ENCODE measurements at regions not wholly inside any gene's neighbourhood (a gene's known extent, or its start where the extent isn't known, plus 50 kb on each side); places are given as distances from the start of the nearest gene placed in this dataset.

DNA sequence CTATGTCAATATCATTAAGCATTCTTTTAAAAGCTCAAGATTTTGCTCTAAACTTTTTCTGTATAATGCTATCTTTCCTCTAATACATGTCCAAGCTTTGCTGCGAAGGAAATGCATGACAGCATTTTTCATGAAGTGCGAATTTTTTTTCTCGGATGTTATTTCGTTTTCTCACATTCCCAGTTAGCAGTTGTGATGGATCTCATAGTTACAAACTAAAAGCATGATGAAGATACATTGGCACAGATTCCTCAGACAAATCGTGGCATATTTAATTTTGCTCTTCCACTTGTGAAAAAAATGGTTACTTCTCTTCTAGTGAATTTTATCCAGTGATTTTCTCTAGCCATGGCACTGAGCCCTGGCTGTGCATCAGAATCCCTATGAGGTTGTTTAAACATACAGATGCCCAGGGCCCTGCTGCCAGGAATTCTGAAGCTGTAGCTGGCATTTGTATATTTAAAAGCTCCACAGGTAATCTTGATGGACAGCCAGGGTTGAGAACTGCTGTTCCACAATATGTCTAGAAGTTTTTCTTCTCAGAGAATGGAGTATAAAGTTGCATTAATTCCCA, 299.8 kb upstream of the NEBL start:
- DNase-seq, result no peak

DNA sequence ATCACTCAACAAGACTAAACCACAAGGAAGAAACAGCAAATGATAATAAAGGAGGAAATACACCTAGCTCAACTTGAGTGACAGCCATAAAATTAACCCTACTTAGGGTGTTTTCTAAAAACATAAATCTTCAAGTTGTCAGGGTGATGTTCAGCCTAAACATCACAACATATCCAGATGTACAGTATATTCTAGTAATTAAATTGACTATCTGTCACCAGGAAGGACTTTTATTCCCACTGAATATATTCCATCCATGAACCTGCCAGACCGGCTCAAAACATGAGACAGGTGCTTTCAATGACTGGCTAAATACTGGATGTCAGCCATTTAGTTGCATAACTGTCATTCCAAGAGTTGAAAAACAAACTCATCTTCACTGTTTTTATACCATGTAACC, 298.1 kb upstream of the NEBL start:
- DNase-seq, result no peak

GRCh38 chr10:21194510-21194993, 297.4 kb upstream of the NEBL start:
- DNase-seq, result no peak

DNA sequence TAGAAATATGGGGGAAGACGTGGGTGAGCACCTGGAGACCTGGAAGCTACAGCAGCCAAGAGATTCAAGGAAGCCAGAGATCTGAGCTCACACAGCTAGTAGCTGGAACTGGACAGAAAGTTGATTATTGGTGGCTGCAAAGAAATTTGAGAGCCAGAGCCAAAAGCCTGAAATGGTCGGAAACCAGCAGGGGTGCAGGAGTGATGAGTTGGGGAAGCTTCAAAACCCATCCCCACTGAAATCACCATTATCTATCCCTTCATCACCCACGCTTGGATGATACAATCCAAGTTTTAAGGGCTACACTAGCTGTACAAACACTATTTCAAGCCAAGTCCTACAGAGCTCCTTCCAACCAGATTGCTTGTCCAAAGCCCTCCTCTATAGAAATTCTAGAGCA, 296.1 kb upstream of the NEBL start:
- DNase-seq, result no peak

DNA sequence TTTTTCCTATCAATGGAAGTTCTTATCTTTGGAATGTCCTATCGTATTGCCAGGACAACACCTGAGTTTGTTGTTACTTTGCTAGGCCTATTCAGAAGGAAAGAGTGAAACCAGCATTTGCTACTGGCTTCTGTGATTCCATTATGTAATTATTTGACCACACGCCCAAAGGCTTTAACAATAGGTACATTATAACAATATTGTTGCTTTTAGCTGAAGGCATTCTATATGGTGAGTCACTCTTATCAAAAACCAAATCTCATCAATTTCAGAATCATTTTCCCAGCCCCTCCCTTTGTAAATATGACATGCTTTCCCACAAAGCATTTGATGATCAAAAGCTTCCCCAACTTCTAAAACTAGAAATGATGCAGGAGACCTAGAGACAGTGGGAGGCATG, 294.4 kb upstream of the NEBL start:
- no peak for DNase-seq

GRCh38 chr10:21184984-21185383, 287.9 kb upstream of the NEBL start:
- no peak for DNase-seq

DNA sequence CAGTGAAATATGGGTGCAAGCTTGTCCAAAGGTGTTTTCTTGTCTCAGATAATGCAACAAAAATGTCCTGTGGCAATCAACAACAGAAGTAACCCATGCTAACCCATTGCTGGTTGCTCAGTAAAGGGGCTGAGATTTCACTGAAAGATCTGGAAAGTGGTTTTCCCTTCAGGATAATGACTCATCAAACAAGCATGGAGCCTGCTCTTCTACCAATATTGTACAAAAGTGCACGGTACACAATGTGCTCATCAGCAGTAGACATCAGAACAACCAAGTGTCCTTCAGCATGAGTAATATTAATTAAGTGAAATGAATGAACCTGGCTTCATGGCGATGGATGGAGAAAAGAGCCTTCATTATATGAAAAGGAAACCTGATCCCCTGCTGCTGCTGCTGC, 287.1 kb upstream of the NEBL start:
- peak; percentile 53 for DNase-seq

DNA sequence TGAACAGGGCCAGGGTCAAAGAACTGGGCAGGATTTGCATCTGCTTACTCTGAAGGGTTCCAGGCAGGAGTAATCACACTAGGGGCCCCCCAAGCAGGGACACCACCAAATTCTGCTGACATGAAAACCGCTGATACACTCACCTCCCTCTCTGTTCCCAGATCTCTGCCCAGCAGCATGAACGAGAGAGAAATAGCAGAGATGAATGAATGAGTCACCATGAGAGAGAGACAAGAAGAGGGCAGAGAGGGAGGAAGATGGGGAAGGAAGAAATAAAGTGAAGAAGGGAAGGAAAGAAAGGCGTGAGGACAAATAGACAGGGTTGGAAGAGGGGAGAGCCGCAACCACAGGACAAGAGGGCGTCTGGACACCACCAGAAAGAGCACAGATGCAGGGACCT, 285.9 kb upstream of the NEBL start:
- no peak for DNase-seq

DNA sequence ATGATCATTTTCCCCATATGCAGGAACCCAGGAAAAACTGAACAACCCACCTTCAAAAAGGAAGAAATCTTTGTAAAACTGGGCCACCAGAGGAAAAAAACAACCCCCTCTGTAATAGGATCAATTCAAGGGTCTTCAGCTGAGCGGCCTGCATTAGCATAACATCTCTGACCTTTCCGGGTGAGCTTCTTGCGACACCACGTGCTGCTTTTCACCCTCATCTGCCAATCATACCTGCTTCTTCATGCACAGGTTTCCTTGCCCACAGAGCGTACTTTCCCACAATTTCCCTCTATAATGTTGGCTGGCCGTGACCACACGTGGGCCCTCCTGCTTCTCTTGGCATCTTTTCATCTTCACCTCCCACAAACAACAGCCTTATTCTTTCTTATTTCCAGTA, 284.3 kb upstream of the NEBL start:
- no peak for DNase-seq

- DNase-seq, result no peak
Measured at GRCh38 chr10:21180604-21181003, 283.5 kb upstream of the NEBL start.

- DNase-seq, result no peak
Measured at GRCh38 chr10:21176934-21177480, 279.9 kb upstream of the NEBL start.

GRCh38 chr10:21175797-21176196, 278.7 kb upstream of the NEBL start:
- DNase-seq, result no peak

DNA sequence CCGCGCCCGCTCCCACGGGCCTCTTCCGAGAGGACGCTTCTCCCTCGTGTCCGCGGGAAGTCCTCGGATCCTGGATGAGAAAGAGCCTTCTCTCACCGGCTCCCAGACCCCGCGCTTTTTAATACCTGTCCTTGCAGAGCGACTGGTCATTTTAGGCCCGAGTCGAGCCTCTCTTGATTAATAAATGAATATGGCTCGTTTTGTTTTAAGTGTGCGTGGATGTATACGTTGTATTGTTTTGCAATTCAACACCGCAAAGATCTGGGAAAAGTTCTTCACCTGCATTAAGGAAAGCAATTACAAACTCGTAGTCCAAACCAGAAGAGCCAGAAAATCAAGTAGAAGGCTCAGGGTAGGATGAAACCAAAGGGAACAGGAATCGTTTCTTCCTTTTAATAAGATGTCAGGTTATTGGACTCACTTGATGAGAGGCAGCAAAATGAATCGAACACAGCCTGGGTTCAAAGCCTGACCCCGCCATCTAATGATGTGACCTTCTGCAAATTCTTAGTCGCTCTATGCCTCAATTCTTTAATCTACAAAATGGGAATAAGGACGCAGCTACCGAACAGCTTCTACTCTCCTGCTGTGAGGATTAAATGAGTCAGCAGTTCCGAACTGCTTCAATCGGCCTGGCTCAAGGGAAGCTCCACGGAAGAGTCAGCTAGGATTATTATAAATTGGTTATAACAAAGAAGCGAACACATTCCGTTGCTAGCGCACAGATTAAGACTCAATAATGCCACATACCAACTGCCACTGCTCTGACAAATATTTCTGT, 277.8 kb upstream of the NEBL start:
- DNase-seq, result no peak

- DNase-seq, result peak; percentile 29
Measured at GRCh38 chr10:21173802-21174714, 276.9 kb upstream of the NEBL start.

- no peak for DNase-seq
Measured at GRCh38 chr10:21172930-21173801, 276.1 kb upstream of the NEBL start.

DNA sequence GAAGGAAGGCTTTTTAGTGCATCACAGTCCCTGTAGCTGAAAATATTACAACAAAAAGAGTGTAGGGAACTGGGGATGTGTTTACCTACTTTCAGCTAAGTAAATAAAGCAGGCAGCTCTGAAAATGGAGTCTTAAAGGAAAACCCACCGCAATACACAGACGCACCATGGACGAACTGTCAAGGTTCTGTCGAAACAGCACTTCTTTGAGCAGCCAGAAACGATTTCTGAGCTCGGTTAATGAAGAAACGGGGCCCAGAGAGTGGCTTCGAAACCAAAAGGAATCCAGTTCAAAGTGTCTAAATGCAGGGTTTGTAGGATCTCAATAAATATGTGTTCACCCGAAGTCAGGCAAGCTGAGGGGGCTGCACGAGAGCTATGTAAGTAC, 275.4 kb upstream of the NEBL start:
- DNase-seq, result no peak

DNA sequence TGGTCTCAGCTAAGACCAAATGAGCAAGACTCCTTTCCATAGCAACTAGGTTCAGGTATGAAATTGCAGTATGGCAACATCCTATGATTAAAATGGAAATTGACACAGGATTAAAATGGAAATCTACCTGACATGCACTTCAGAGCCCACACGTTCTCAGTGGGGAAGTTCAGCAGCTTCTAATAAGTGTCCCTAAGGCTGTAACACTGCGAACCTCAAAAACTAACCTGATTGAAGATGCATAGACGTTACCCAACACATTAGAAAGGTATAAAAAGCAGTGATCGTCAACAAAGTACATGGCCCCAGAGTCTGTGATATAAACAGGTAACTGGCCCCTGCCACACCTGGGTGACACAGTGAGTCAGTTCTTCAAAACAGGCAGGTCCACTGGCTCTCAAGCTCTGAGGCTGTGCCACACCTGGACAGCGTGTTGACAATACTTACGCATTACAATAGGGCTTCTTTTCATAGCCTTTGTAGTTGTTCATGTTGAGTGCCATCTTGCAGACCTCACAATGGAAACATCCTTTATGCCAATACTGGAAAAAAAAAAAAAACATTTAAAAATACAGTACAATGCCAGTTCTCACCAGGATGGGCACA, 274.9 kb upstream of the NEBL start:
- DNase-seq, result no peak

- no peak for DNase-seq
Measured at GRCh38 chr10:21171197-21171935, 274.3 kb upstream of the NEBL start.

- no peak for DNase-seq
Measured at GRCh38 chr10:21170216-21170615, 273.1 kb upstream of the NEBL start.

DNA sequence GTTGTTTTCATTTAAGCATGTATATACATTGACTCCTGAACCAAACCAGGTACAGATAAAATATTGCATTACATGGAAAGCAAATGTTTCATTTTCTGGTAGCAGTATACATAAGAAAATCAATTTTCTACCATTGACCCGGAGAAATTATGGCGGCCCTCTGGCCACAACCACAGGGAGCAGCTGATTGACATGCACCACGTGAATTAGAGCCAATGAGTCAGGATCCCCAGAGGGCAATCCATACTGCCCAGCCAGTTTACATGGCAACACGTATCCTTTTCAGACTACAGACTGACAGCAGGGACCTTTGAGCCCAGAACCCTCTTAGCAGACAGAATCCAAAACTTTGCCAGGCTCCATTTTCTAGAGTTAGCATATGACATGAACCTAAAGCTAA, 272.2 kb upstream of the NEBL start:
- no peak for DNase-seq
